Adrenal gland (tissue), 5 donors: ENCODE measurements at regions not wholly inside any gene's neighbourhood (a gene's known extent, or its start where the extent isn't known, plus 50 kb on each side); places are given as distances from the start of the nearest gene placed in this dataset.

Experiments
- POLR2A ChIP-seq, 2 donors: fragments of 450-650 bp; IDR thresholded peaks; one replicate each; pipeline ENCODE4 v1.6.1; 2017; ENCODE audit warnings: antibody characterized with exemption in 2 of 2, mild to moderate bottlenecking in 2 of 2, moderate library complexity in 1 of 2
- TF ChIP-seq, protein P1 (sequence below), 6 experiments: fragments of 450-650 bp in 4 of 6; fragments of 200-600 bp in 2 of 6; sonication (generic) in 1 of 6; IDR thresholded peaks; 1 replicate in 5 of 6; 2 replicates in 1 of 6; pipeline versions ENCODE4 v1.5.1 to v1.8.0; 2016 to 2021; ENCODE audit warnings: antibody characterized with exemption in 6 of 6, mild to moderate bottlenecking in 2 of 6, moderate library complexity in 1 of 6
- donor health status: DM: no; HTN: no; CAD: no.

DNA sequence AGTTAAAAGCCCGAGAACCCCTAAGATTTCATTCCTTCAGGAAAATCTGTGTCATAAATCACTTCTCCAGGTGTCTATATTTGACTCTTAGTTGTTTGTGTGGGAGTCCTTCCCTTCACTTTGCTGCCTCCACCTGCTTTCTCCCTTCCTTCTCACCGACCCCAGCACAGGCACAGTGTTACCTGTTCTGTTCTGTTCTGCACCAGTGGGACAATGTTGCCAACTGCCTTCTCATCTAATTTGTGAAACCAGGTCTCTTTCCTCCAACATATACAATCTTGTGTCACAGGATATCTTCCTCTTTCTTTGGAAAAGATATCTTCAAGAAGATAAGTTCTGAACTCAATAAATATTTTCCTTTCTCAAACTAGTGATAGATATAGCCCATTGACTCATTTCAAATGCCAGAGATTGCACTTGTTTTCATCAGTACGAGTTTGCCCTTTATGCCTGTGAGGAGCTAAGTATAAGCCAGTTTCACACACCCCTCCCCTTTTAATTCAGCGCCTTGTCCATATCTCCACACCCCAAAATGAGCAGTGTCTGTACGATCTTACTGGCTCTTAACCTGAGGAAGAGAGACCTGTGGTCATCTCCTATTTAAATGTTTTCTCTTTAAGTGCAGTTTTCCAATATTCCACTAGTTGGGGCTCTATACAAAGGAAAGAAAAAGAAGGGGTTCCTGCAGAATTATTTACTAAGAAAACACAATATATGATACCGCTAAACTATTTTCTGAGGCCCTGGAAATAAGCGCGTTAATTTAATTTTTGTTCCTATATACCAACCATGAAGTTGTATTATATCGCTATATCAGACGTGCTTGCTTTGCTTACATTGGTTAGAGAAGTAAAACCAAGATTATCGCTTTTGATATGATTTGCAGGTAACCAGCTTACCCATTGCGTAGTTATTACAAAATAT lies 81.6 kb upstream of the PREP start:
- TF ChIP-seq, protein P1, sequence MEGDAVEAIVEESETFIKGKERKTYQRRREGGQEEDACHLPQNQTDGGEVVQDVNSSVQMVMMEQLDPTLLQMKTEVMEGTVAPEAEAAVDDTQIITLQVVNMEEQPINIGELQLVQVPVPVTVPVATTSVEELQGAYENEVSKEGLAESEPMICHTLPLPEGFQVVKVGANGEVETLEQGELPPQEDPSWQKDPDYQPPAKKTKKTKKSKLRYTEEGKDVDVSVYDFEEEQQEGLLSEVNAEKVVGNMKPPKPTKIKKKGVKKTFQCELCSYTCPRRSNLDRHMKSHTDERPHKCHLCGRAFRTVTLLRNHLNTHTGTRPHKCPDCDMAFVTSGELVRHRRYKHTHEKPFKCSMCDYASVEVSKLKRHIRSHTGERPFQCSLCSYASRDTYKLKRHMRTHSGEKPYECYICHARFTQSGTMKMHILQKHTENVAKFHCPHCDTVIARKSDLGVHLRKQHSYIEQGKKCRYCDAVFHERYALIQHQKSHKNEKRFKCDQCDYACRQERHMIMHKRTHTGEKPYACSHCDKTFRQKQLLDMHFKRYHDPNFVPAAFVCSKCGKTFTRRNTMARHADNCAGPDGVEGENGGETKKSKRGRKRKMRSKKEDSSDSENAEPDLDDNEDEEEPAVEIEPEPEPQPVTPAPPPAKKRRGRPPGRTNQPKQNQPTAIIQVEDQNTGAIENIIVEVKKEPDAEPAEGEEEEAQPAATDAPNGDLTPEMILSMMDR (IDR thresholded peaks at IDR 0.05) = peak; percentile 76 to 95 (median 92)
- TF ChIP-seq POLR2A (IDR thresholded peaks at IDR 0.05) = no peak
